Mesenchymal stem cell (in vitro differentiated cells and primary cell): ENCODE measurements at regions not wholly inside any gene's neighbourhood (a gene's known extent, or its start where the extent isn't known, plus 50 kb on each side); places are given as distances from the start of the nearest gene placed in this dataset.
"Not testable (repeated sequence)": the region's sequence is repeated elsewhere in the genome, so short reads cannot be mapped to it uniquely, and the experiment has no call there.

ENCODE experiments used
- DNase-seq: peaks from one replicate; pipeline ENCODE4 v3.0.0-alpha.2; 2013
- H2AFZ ChIP-seq: one replicate; pipeline ENCODE4 v1.6.1; 2013; ENCODE audit warnings: low read depth, mild to moderate bottlenecking, control low read depth, inconsistent platforms, low read length, moderate library complexity
- H2AK5ac ChIP-seq: 2 replicates; pipeline ENCODE4 v1.6.1; 2013; ENCODE audit warnings: low read length, moderate library complexity, mild to moderate bottlenecking, inconsistent platforms; ENCODE audit not compliant: severe bottlenecking
- H2BK120ac ChIP-seq: one replicate; pipeline ENCODE4 v1.6.1; 2013; ENCODE audit warnings: low read depth, mild to moderate bottlenecking, inconsistent platforms, low read length, moderate library complexity
- H2BK12ac ChIP-seq, 2 experiments: one replicate each; pipeline ENCODE4 v1.6.1; 2013; ENCODE audit warnings: inconsistent platforms in 2 of 2, low read length in 2 of 2, mild to moderate bottlenecking in 2 of 2, moderate library complexity in 2 of 2, control low read depth in 1 of 2
- H2BK15ac ChIP-seq: one replicate; pipeline ENCODE4 v1.6.1; 2013; ENCODE audit warnings: mild to moderate bottlenecking, low read depth, inconsistent platforms; ENCODE audit not compliant: poor library complexity, severe bottlenecking
- H2BK5ac ChIP-seq: 2 replicates; pipeline ENCODE4 v1.6.1; 2013; ENCODE audit warnings: low read depth, mild to moderate bottlenecking, low read length, control low read depth, inconsistent platforms; ENCODE audit not compliant: poor library complexity, severe bottlenecking
- H3K14ac ChIP-seq, 2 experiments: one replicate each; pipeline ENCODE4 v1.6.1; 2013; ENCODE audit warnings: inconsistent platforms in 2 of 2, low read length in 2 of 2, control low read depth in 1 of 2, mild to moderate bottlenecking in 1 of 2, moderate library complexity in 1 of 2
- H3K18ac ChIP-seq, 2 experiments: one replicate each; pipeline ENCODE4 v1.6.1; 2013; ENCODE audit warnings: inconsistent platforms in 2 of 2, low read length in 2 of 2, control low read depth in 1 of 2, low read depth in 1 of 2, mild to moderate bottlenecking in 1 of 2
- H3K23ac ChIP-seq, 2 experiments: one replicate each; pipeline ENCODE4 v1.6.1; 2013; ENCODE audit warnings: inconsistent platforms in 2 of 2, low read length in 2 of 2, mild to moderate bottlenecking in 2 of 2, moderate library complexity in 2 of 2, control low read depth in 1 of 2
- H3K27ac ChIP-seq: 2 replicates; pipeline ENCODE4 v1.5.1; 2013; ENCODE audit warnings: mild to moderate bottlenecking, moderate library complexity, low read length, control low read depth, inconsistent platforms; ENCODE audit not compliant: poor library complexity, severe bottlenecking
- H3K27me3 ChIP-seq, 2 experiments: 2 replicates each; pipeline versions ENCODE4 v1.6.1 to v1.7.0; 2013; ENCODE audit warnings: low read length in 2 of 2, mild to moderate bottlenecking in 2 of 2, moderate library complexity in 2 of 2, control low read depth in 1 of 2, inconsistent platforms in 1 of 2; ENCODE audit not compliant: control insufficient read depth in 1 of 2, insufficient read depth in 1 of 2
- H3K36me3 ChIP-seq, 2 experiments: 2 replicates each; pipeline versions ENCODE4 v1.6.1 to v1.7.0; 2013; ENCODE audit warnings: low read length in 2 of 2, control low read depth in 1 of 2, inconsistent platforms in 1 of 2, low read depth in 1 of 2, mild to moderate bottlenecking in 1 of 2; ENCODE audit not compliant: insufficient read depth in 2 of 2, control insufficient read depth in 1 of 2
- H3K4ac ChIP-seq, 2 experiments: one replicate each; pipeline ENCODE4 v1.6.1; 2013; ENCODE audit warnings: inconsistent platforms in 2 of 2, low read length in 2 of 2, mild to moderate bottlenecking in 2 of 2, moderate library complexity in 2 of 2, control low read depth in 1 of 2, low read depth in 1 of 2
- H3K4me1 ChIP-seq: 2 replicates; pipeline ENCODE4 v1.6.1; 2013; ENCODE audit warnings: low read depth, low read length, control low read depth; ENCODE audit not compliant: control insufficient read depth, insufficient read depth
- H3K4me2 ChIP-seq: 2 replicates; pipeline ENCODE4 v1.6.1; 2013; ENCODE audit warnings: low read length, mild to moderate bottlenecking, inconsistent platforms; ENCODE audit not compliant: poor library complexity, severe bottlenecking
- H3K4me3 ChIP-seq, 2 experiments: 2 replicates each; pipeline versions ENCODE4 v1.5.1 to v1.7.0; 2013; ENCODE audit warnings: low read length in 2 of 2, mild to moderate bottlenecking in 2 of 2, control low read depth in 1 of 2, low read depth in 1 of 2; ENCODE audit not compliant: insufficient read depth in 1 of 2
- H3K79me1 ChIP-seq: replicated peaks from 2 replicates; pipeline ENCODE4 v1.6.1; 2013; ENCODE audit warnings: mild to moderate bottlenecking, control low read depth, low read length, inconsistent platforms; ENCODE audit not compliant: poor library complexity, severe bottlenecking
- H3K9ac ChIP-seq: 2 replicates; pipeline ENCODE4 v1.7.0; 2013; ENCODE audit warnings: mild to moderate bottlenecking, low read length, moderate library complexity
- H3K9me3 ChIP-seq: 2 replicates; pipeline ENCODE4 v1.7.0; 2013; ENCODE audit warnings: mild to moderate bottlenecking, low read length; ENCODE audit not compliant: control insufficient read depth
- H4K8ac ChIP-seq: one replicate; pipeline ENCODE4 v1.6.1; 2013; ENCODE audit warnings: inconsistent platforms, mild to moderate bottlenecking, low read length, moderate library complexity
- H4K91ac ChIP-seq: one replicate; pipeline ENCODE4 v1.6.1; 2013; ENCODE audit warnings: mild to moderate bottlenecking, low read length, inconsistent platforms
- WGBS: methylation state at CpG from one replicate; pipeline ENCODE4 v1.1.7; 2013; ENCODE audit warnings: mixed read lengths; 5-methylcytosine and 5-hydroxymethylcytosine counted together

GRCh38 chr21:6120863-6121262, 4400.5 kb upstream of the TPTE start:
- DNase-seq, H3K14ac ChIP-seq, H3K27me3 ChIP-seq, H3K4me2 ChIP-seq, H3K79me1 ChIP-seq, H3K9me3 ChIP-seq, H3K27ac ChIP-seq, H3K4ac ChIP-seq, H2BK120ac ChIP-seq, H2BK5ac ChIP-seq, H2AFZ ChIP-seq, H3K23ac ChIP-seq, H2BK12ac ChIP-seq, H2BK15ac ChIP-seq, H3K4me3 ChIP-seq, H3K36me3 ChIP-seq, H3K9ac ChIP-seq, H4K8ac ChIP-seq, H3K18ac ChIP-seq, H4K91ac ChIP-seq, H3K4me1 ChIP-seq, H2AK5ac ChIP-seq: not testable (repeated sequence)
- WGBS, result no CpG with 5 or more reads among the region's 28 CpGs

DNA sequence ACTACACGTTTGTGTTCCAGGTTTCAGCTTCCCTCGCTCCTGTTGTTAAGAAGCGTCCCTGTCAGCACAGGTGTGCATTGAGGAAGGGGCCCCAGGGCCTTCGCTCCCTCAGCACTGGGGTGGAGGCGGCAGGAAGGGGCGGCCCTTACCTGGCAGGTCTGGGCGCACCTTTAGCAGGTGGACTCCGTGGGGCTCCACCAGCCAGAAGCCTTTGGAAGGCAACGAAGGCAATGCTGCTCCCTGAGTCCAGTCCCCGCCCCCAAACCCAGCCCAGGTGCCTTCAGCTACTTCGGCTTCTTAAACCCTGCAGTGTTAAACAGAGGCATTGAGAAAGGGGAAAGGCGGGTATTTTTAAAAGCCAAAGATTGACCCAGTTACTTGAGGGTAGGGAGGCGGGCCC, 4398.8 kb upstream of the TPTE start:
- not testable (repeated sequence) for H3K4ac ChIP-seq, H4K8ac ChIP-seq, H3K27me3 ChIP-seq, H2BK12ac ChIP-seq, H2BK15ac ChIP-seq, DNase-seq, H3K4me2 ChIP-seq, H2AFZ ChIP-seq, H2BK5ac ChIP-seq, H2AK5ac ChIP-seq, H4K91ac ChIP-seq, H3K18ac ChIP-seq, H3K4me1 ChIP-seq, H3K27ac ChIP-seq, H3K4me3 ChIP-seq, H2BK120ac ChIP-seq, H3K36me3 ChIP-seq, H3K9me3 ChIP-seq, H3K9ac ChIP-seq, H3K23ac ChIP-seq, H3K79me1 ChIP-seq, H3K14ac ChIP-seq
- WGBS, result no CpG with 5 or more reads among the region's 13 CpGs

DNA sequence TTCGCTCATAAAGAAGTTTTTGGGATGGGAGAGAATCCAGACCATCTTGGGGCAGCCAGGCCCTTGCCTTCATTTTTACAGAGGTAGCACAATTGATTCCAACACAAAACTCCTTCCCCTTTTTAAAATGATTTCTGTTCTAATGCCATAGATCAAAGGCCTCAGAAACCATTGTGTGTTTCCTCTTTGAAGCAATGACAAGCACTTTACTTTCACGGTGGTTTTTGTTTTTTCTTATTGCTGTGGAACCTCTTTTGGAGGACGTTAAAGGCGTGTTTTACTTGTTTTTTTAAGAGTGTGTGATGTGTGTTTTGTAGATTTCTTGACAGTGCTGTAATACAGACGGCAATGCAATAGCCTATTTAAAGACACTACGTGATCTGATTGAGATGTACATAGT, 4398.2 kb upstream of the TPTE start:
- not testable (repeated sequence) for H4K91ac ChIP-seq, H2BK5ac ChIP-seq, H2BK120ac ChIP-seq, H3K4ac ChIP-seq, H3K9ac ChIP-seq, H3K79me1 ChIP-seq, H3K27me3 ChIP-seq, H3K23ac ChIP-seq, H3K4me3 ChIP-seq, H3K18ac ChIP-seq, H2AFZ ChIP-seq, DNase-seq, H3K4me2 ChIP-seq, H3K27ac ChIP-seq, H2AK5ac ChIP-seq, H4K8ac ChIP-seq, H3K36me3 ChIP-seq, H2BK15ac ChIP-seq, H3K14ac ChIP-seq, H2BK12ac ChIP-seq, H3K4me1 ChIP-seq, H3K9me3 ChIP-seq
- no CpG with 5 or more reads among the region's 6 CpGs for WGBS

- not testable (repeated sequence) for H3K14ac ChIP-seq, H3K9ac ChIP-seq, H4K8ac ChIP-seq, H3K18ac ChIP-seq, H3K9me3 ChIP-seq, H2AFZ ChIP-seq, H3K36me3 ChIP-seq, H2BK15ac ChIP-seq, H3K4me1 ChIP-seq, H2AK5ac ChIP-seq, H3K4me2 ChIP-seq, H3K4me3 ChIP-seq, H2BK120ac ChIP-seq, H3K27ac ChIP-seq, H3K27me3 ChIP-seq, H3K79me1 ChIP-seq, H3K4ac ChIP-seq, H2BK5ac ChIP-seq, H4K91ac ChIP-seq, H2BK12ac ChIP-seq, H3K23ac ChIP-seq
- no CpG with 5 or more reads among the region's 24 CpGs for WGBS
- DNase-seq, result peak; percentile 51
These were observed 4395.7 kb upstream of the TPTE start for GRCh38 chr21:6125549-6126240.
